ENCODE measurements at regions not wholly inside any gene's neighbourhood (a gene's known extent, or its start where the extent isn't known, plus 50 kb on each side); places are given as distances from the start of the nearest gene placed in this dataset.

DNA sequence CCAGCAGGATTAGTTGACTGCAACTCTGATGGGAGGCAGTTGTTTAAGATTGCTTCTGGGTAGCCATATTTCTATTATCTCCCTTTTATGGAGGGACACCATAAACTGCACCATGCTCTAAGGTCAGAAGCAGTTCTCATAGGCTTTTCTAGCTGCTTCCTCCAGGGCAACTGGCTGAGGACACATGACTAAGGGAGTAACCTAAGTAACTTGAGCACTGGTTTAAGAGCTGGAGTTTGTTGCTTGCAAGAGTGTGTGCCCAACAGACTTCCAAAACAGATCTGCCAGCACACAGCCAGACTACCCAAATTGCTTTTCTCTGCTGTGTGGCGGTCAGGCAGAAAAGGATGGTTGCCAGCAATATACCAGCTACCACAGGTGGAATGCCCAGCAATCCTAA, 111.2 kb upstream of the LHX8 start:
- H3K36me3 ChIP-seq (replicated peaks in 1 of 2; ENCODE audit: control insufficient read depth in 1 of 2, insufficient read depth in 2 of 2, low read length in 2 of 2) = no peaks in the 10 kb centered on the region
- in situ Hi-C loops (cut with HindIII; ENCODE audit: extremely low pct_ligation_motif_present, low pct_unique_long_range_greater_than_20kb) (no loop called here), intact Hi-C loops (cut with micrococcal nuclease; ENCODE audit: unreplicated experiment) (no loop called here)
- H3K27ac ChIP-seq (ENCODE audit: extremely low read length, insufficient read depth, low read length) = no peak overlapping the region
- TF ChIP-seq BATF2 (CRISPR knock-in tag; IDR thresholded peaks at IDR 0.05) = no peak
- TF ChIP-seq HNRNPH1 (optimal IDR thresholded peaks at IDR 0.05; ENCODE audit: low read depth, low read length) = no peak
- no peak for TF ChIP-seq ZNF350 (CRISPR knock-in tag; IDR thresholded peaks at IDR 0.05; ENCODE audit: borderline replicate concordance, low read depth)
- TF ChIP-seq TBX2 (CRISPR knock-in tag; IDR thresholded peaks at IDR 0.05; ENCODE audit: borderline replicate concordance) = no peak
- TF ChIP-seq ZSCAN30 (CRISPR knock-in tag; IDR thresholded peaks at IDR 0.05) = no peak
- TF ChIP-seq, protein P1, sequence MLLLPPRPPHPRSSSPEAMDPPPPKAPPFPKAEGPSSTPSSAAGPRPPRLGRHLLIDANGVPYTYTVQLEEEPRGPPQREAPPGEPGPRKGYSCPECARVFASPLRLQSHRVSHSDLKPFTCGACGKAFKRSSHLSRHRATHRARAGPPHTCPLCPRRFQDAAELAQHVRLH (CRISPR knock-in tag; IDR thresholded peaks at IDR 0.05; ENCODE audit: borderline replicate concordance, low read depth) = no peak
- no peak for TF ChIP-seq ZNF709 (CRISPR knock-in tag; IDR thresholded peaks at IDR 0.05)
- TF ChIP-seq PHF21A (CRISPR knock-in tag; IDR thresholded peaks at IDR 0.05) = no peak
- no peak for TF ChIP-seq ZMYM2 (CRISPR knock-in tag; IDR thresholded peaks at IDR 0.05)
- TF ChIP-seq ZNF776 (CRISPR knock-in tag; IDR thresholded peaks at IDR 0.05) = no peak
- no peak for TF ChIP-seq ZNF430 (CRISPR knock-in tag; IDR thresholded peaks at IDR 0.05)
- BruUV-seq (replicated peaks) = no TSS peak
- DNase-seq (ENCODE audit: low spot score) (no peak), ATAC-seq (no peak), FAIRE-seq (no peak)
- no peak overlapping the region for H3K9ac ChIP-seq (ENCODE audit: insufficient read depth, low read depth, low read length)
- ChIA-PET CTCF (ENCODE audit: low intra/inter-chr PET ratio, low total read pairs) (no interaction called here), POLR2A (no interaction called here)
- no peaks in the 10 kb centered on the region for H3K9me3 ChIP-seq (ENCODE audit: low read length)
- no peak overlapping the region for H3K4me3 ChIP-seq (replicated peaks in 1 of 3; ENCODE audit: insufficient read depth in 1 of 3, low read depth in 2 of 3, low read length in 3 of 3)
- no peak overlapping the region for H2AFZ ChIP-seq (ENCODE audit: low read length)
- 13% methylated on average over 1 of the region's 1 CpG for WGBS (ENCODE audit: low lambda C conversion rate)
- H3K27me3 ChIP-seq (ENCODE audit: control insufficient read depth in 1 of 2, insufficient read depth in 2 of 2, low read length in 2 of 2) = no peaks in the 10 kb centered on the region
- no peaks in the 10 kb centered on the region for H3K79me2 ChIP-seq (ENCODE audit: insufficient read depth, low read length)
- H4K20me1 ChIP-seq (ENCODE audit: insufficient read depth, low read length) = no peaks in the 10 kb centered on the region
- H3K4me1 ChIP-seq (ENCODE audit: insufficient read depth, low read length) = no peaks in the 10 kb centered on the region
- no peak overlapping the region for H3K4me2 ChIP-seq (ENCODE audit: low read depth, low read length)
